DND-41 (cell line): ENCODE measurements at regions not wholly inside any gene's neighbourhood (a gene's known extent, or its start where the extent isn't known, plus 50 kb on each side); places are given as distances from the start of the nearest gene placed in this dataset.

Experiments used
- EZH2 ChIP-seq: IDR thresholded peaks from 3 replicates; pipeline ENCODE4 v1.6.1; 2012; ENCODE audit warnings: borderline replicate concordance, low read depth, mild to moderate bottlenecking, moderate library complexity, low read length, inconsistent platforms; ENCODE audit not compliant: severe bottlenecking
- TF ChIP-seq, protein P1 (sequence below): IDR thresholded peaks from 2 replicates; pipeline ENCODE4 v1.5.1; 2012; ENCODE audit warnings: borderline replicate concordance, low read length, moderate library complexity, mild to moderate bottlenecking; ENCODE audit not compliant: poor library complexity, severe bottlenecking; ENCODE audit errors: extremely low read depth

DNA sequence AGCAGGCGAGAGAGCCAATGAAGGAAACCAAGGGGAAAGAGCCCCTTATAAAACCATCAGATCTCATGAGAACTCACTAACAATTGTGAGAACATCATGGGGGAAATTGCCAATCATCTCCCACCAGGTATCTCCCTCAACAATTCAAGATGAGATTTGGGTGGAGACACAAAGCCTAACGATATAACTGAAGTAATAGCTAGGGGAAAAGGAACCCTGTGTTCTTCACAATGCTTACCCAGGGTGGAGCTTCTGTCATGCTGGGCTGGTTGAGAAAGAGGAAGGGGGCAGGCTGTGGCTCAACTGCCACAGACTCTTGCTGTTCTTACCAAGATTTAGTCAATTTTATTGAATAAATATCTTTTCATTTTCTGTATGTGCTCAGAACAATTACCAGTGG, 392.1 kb upstream of the HS6ST1 start:
- TF ChIP-seq, protein P1, sequence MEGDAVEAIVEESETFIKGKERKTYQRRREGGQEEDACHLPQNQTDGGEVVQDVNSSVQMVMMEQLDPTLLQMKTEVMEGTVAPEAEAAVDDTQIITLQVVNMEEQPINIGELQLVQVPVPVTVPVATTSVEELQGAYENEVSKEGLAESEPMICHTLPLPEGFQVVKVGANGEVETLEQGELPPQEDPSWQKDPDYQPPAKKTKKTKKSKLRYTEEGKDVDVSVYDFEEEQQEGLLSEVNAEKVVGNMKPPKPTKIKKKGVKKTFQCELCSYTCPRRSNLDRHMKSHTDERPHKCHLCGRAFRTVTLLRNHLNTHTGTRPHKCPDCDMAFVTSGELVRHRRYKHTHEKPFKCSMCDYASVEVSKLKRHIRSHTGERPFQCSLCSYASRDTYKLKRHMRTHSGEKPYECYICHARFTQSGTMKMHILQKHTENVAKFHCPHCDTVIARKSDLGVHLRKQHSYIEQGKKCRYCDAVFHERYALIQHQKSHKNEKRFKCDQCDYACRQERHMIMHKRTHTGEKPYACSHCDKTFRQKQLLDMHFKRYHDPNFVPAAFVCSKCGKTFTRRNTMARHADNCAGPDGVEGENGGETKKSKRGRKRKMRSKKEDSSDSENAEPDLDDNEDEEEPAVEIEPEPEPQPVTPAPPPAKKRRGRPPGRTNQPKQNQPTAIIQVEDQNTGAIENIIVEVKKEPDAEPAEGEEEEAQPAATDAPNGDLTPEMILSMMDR, result no peak
- no peak for TF ChIP-seq EZH2
